ENCODE measurements at regions not wholly inside any gene's neighbourhood (a gene's known extent, or its start where the extent isn't known, plus 50 kb on each side); places are given as distances from the start of the nearest gene placed in this dataset.

DNA sequence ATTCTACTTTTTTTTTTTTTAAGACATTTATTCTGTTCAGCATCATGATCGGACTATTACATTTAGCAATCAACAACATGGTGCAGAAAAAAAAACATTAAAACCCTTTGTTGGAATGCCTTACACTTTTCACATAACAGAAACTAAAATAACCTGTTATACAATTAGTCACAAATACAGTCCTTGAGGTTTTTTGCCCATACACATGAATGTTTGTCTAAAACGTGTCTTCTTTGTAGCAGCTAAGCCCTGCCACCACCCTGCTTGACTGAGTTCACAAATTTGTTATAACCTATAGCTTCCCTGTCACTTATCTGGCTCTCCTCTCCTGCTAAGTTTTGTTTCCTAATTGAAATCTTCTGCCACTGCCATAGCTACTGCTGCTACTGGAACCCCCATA, 75.4 kb upstream of the ARHGAP20 start:
- H3K4me3 ChIP-seq: no peak overlapping the region
- 59% methylated on average over 2 of the region's 2 CpGs for WGBS
- no peak overlapping the region for H3K27ac ChIP-seq
- no peaks in the 10 kb centered on the region for H3K4me1 ChIP-seq
- TF ChIP-seq POLR2A (IDR thresholded peaks at IDR 0.05) (no peak), EP300 (IDR thresholded peaks at IDR 0.05) (no peak), POLR2AphosphoS5 (IDR thresholded peaks at IDR 0.05) (no peak)
- TF ChIP-seq, protein P1, sequence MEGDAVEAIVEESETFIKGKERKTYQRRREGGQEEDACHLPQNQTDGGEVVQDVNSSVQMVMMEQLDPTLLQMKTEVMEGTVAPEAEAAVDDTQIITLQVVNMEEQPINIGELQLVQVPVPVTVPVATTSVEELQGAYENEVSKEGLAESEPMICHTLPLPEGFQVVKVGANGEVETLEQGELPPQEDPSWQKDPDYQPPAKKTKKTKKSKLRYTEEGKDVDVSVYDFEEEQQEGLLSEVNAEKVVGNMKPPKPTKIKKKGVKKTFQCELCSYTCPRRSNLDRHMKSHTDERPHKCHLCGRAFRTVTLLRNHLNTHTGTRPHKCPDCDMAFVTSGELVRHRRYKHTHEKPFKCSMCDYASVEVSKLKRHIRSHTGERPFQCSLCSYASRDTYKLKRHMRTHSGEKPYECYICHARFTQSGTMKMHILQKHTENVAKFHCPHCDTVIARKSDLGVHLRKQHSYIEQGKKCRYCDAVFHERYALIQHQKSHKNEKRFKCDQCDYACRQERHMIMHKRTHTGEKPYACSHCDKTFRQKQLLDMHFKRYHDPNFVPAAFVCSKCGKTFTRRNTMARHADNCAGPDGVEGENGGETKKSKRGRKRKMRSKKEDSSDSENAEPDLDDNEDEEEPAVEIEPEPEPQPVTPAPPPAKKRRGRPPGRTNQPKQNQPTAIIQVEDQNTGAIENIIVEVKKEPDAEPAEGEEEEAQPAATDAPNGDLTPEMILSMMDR (IDR thresholded peaks at IDR 0.05): no peak
- DNase-seq (ENCODE audit: low spot score in 2 of 2): no peak
- no peaks in the 10 kb centered on the region for H3K9me3 ChIP-seq
- no peaks in the 10 kb centered on the region for H3K36me3 ChIP-seq
- H3K27me3 ChIP-seq: no peaks in the 10 kb centered on the region

DNA sequence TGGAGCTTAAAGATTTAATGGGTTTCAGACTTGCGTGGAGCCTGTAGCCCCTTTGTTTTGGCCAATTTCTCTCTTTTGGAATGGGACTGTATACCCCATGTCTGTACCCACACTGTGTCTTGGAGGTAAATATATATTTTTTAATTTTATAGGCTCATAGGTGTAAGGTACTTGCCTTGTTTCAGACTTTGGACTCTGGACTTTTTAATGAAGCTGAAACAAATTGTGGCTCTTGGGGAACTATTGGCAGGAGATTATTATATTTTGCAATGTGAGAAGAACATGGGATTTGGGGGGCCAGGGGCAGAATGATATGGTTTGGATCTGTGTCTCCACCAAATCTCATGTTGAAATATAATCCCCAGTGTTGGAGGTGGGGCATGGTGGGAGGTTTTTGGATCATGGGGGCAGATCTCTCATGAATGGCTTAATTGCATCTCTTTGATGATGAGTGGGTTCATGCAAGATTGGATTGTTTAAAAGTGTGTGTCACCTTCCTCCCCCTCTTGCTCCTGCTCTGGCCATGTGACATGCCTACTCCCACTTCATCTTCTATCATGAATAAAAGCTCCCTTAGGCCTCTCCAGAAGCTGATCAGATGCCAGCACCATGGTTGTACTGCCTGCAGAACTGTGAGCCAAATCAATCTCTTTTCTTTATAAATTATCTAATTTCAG, 74.1 kb upstream of the ARHGAP20 start:
- 88% methylated on average over 1 of the region's 1 CpG for WGBS
- Histone ChIP-seq H3K4me1 (no peaks in the 10 kb centered on the region), H3K27me3 (no peaks in the 10 kb centered on the region), H3K36me3 (no peaks in the 10 kb centered on the region), H3K27ac (no peak overlapping the region), H3K4me3 (no peak overlapping the region), H3K9me3 (no peaks in the 10 kb centered on the region)
- TF ChIP-seq, protein P1 (IDR thresholded peaks at IDR 0.05): no peak
- TF ChIP-seq POLR2A (IDR thresholded peaks at IDR 0.05) (no peak), POLR2AphosphoS5 (IDR thresholded peaks at IDR 0.05) (no peak), EP300 (IDR thresholded peaks at IDR 0.05) (no peak)
- DNase-seq (ENCODE audit: low spot score in 2 of 2): no peak

DNA sequence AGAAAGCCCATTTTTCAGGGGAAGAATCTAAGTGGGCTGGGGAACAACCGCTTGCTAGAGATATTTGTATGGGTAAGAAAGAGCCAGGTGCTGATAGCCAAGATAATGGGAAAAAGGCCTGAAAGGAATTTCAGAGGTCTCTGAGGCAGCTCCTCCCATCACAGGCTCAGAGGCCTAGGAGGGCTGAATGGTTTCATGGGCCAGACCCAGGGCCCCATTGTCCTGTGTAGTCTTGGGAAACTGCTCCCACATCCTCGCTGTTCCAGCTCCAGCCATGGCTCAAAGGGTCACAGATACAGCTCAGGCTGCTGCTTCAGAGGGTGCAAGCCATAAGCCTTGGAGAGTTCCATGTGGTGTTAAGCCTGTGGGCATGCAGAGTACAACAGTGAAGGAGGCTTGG, 73.2 kb upstream of the ARHGAP20 start:
- DNase-seq (ENCODE audit: low spot score in 2 of 2): no peak
- Histone ChIP-seq H3K9me3 (no peaks in the 10 kb centered on the region), H3K4me1 (no peaks in the 10 kb centered on the region), H3K36me3 (no peaks in the 10 kb centered on the region), H3K27me3 (no peaks in the 10 kb centered on the region), H3K4me3 (no peak overlapping the region), H3K27ac (no peak overlapping the region)
- TF ChIP-seq, protein P1 (IDR thresholded peaks at IDR 0.05): no peak
- TF ChIP-seq EP300 (IDR thresholded peaks at IDR 0.05) (no peak), POLR2AphosphoS5 (IDR thresholded peaks at IDR 0.05) (no peak), POLR2A (IDR thresholded peaks at IDR 0.05) (no peak)
- 89% methylated on average over 2 of the region's 2 CpGs for WGBS

DNA sequence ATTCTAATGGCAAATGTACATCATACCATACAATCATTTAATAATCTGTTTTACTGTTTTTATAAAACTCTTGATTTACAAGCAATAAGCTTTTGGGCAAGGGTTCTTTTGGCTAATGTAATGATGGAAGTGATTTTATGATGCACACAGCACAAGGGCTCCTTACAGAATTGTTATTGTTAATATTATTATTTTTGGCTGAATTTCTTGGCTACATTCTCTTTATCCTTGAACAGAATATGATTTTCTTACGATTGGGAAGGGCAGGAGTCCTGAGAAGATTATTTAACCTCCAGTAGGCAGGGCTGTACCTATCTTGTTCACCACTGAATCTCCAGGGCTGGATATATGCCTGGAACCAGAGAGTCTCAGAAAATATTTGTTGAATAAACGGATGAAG, 70.4 kb upstream of the ARHGAP20 start:
- 40% methylated on average over 2 of the region's 2 CpGs for WGBS
- Histone ChIP-seq H3K27ac (no peak overlapping the region), H3K27me3 (no peaks in the 10 kb centered on the region), H3K9me3 (no peaks in the 10 kb centered on the region), H3K36me3 (no peaks in the 10 kb centered on the region), H3K4me3 (no peak overlapping the region), H3K4me1 (peaks cover 4% of the 10 kb centered on the region)
- no peak for DNase-seq (ENCODE audit: low spot score in 2 of 2)
- TF ChIP-seq, protein P1 (IDR thresholded peaks at IDR 0.05): no peak
- TF ChIP-seq POLR2AphosphoS5 (IDR thresholded peaks at IDR 0.05) (no peak), POLR2A (IDR thresholded peaks at IDR 0.05) (no peak), EP300 (IDR thresholded peaks at IDR 0.05) (no peak)

DNA sequence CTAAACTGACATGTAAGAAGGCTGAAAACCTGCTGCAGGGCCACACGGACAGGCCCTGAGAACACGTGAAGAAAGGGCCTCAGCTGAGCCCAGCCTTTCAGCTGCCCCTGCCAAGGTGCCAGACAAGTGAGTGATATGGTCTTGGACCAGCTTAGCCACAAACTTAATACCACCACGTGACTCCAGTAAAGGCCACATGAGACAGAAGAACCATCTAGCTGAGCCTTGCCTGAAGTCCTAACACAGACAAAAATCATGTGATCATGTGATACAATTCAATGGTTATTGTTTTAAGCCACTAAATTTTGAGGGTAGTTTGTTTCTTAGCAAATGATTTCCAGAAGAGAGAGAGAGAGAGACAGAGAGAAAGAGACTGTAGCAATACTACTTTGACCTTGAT, 66.9 kb upstream of the ARHGAP20 start:
- no peak overlapping the region for H3K27ac ChIP-seq
- TF ChIP-seq, protein P1 (IDR thresholded peaks at IDR 0.05): no peak
- no peak for TF ChIP-seq POLR2A (IDR thresholded peaks at IDR 0.05)
- TF ChIP-seq POLR2AphosphoS5 (IDR thresholded peaks at IDR 0.05): no peak
- no peak for TF ChIP-seq EP300 (IDR thresholded peaks at IDR 0.05)

More for the DNA sequence above, 66.9 kb upstream of the ARHGAP20 start:
- 87% methylated on average over 3 of the region's 3 CpGs for WGBS
- H3K4me1 ChIP-seq: peaks cover 6% of the 10 kb centered on the region
- no peak for DNase-seq (ENCODE audit: low spot score in 2 of 2)
- no peaks in the 10 kb centered on the region for H3K36me3 ChIP-seq
- H3K9me3 ChIP-seq: no peaks in the 10 kb centered on the region
- H3K27me3 ChIP-seq: no peaks in the 10 kb centered on the region
- H3K4me3 ChIP-seq: no peak overlapping the region

Measured in suprapubic skin (tissue), 4 donors.